ENCODE measurements at regions not wholly inside any gene's neighbourhood (a gene's known extent, or its start where the extent isn't known, plus 50 kb on each side); places are given as distances from the start of the nearest gene placed in this dataset.

GRCh38 chr13:55528434-55528833, 1612.3 kb upstream of the PRR20A start:
- CTCF ChIA-PET: no interaction called here
- POLR2A ChIA-PET: no interaction called here
- no peak overlapping the region for H3K4me3 Mint-ChIP-seq
- DNase-seq: no peak
- H3K27me3 Mint-ChIP-seq: no peaks in the 10 kb centered on the region
- H3K36me3 Mint-ChIP-seq (ENCODE audit: low read depth): no peaks in the 10 kb centered on the region
- peaks cover 4% of the 10 kb centered on the region for H3K9me3 Mint-ChIP-seq
- intact Hi-C loops (cut with micrococcal nuclease): no loop called here
- TF ChIP-seq CTCF (IDR thresholded peaks at IDR 0.05): no peak
- H3K27ac Mint-ChIP-seq: no peak overlapping the region
- ATAC-seq: no peak
- H3K4me1 Mint-ChIP-seq (ENCODE audit: low read depth): no peaks in the 10 kb centered on the region

GRCh38 chr13:55534306-55534705, 1606.4 kb upstream of the PRR20A start:
- H3K27ac Mint-ChIP-seq: no peak overlapping the region
- H3K4me3 Mint-ChIP-seq: no peak overlapping the region
- POLR2A ChIA-PET: no interaction called here
- H3K36me3 Mint-ChIP-seq (ENCODE audit: low read depth): no peaks in the 10 kb centered on the region
- CTCF ChIA-PET: no interaction called here
- TF ChIP-seq CTCF (IDR thresholded peaks at IDR 0.05): no peak
- H3K27me3 Mint-ChIP-seq: no peaks in the 10 kb centered on the region
- no peaks in the 10 kb centered on the region for H3K4me1 Mint-ChIP-seq (ENCODE audit: low read depth)
- H3K9me3 Mint-ChIP-seq: peaks cover 3% of the 10 kb centered on the region
- intact Hi-C loops (cut with micrococcal nuclease): no loop called here
- DNase-seq: no peak
- no peak for ATAC-seq

GRCh38 chr13:55538424-55538823, 1602.3 kb upstream of the PRR20A start:
- peaks cover 3% of the 10 kb centered on the region for H3K9me3 Mint-ChIP-seq
- ATAC-seq: no peak
- POLR2A ChIA-PET: no interaction called here
- no peak for DNase-seq
- CTCF ChIA-PET: no interaction called here
- H3K27ac Mint-ChIP-seq: no peak overlapping the region
- no peak overlapping the region for H3K4me3 Mint-ChIP-seq
- no peaks in the 10 kb centered on the region for H3K4me1 Mint-ChIP-seq (ENCODE audit: low read depth)
- no peaks in the 10 kb centered on the region for H3K27me3 Mint-ChIP-seq
- no peaks in the 10 kb centered on the region for H3K36me3 Mint-ChIP-seq (ENCODE audit: low read depth)
- TF ChIP-seq CTCF (IDR thresholded peaks at IDR 0.05): no peak
- intact Hi-C loops (cut with micrococcal nuclease): no loop called here

GRCh38 chr13:55543053-55543452, 1597.7 kb upstream of the PRR20A start:
- no peaks in the 10 kb centered on the region for H3K9me3 Mint-ChIP-seq
- H3K27me3 Mint-ChIP-seq: no peaks in the 10 kb centered on the region
- no peak overlapping the region for H3K27ac Mint-ChIP-seq
- H3K4me1 Mint-ChIP-seq (ENCODE audit: low read depth): no peaks in the 10 kb centered on the region
- no peak overlapping the region for H3K4me3 Mint-ChIP-seq
- no peak for ATAC-seq
- H3K36me3 Mint-ChIP-seq (ENCODE audit: low read depth): no peaks in the 10 kb centered on the region
- intact Hi-C loops (cut with micrococcal nuclease): no loop called here
- no peak for TF ChIP-seq CTCF (IDR thresholded peaks at IDR 0.05)
- ChIA-PET CTCF (no interaction called here), POLR2A (no interaction called here)
- DNase-seq: no peak

GRCh38 chr13:55550624-55551023, 1590.1 kb upstream of the PRR20A start:
- Mint-ChIP-seq H3K36me3 (ENCODE audit: low read depth) (no peaks in the 10 kb centered on the region), H3K4me1 (ENCODE audit: low read depth) (no peaks in the 10 kb centered on the region), H3K27ac (no peak overlapping the region), H3K9me3 (peaks cover 4% of the 10 kb centered on the region), H3K27me3 (no peaks in the 10 kb centered on the region), H3K4me3 (no peak overlapping the region)
- intact Hi-C loops (cut with micrococcal nuclease): no loop called here
- ChIA-PET CTCF (no interaction called here), POLR2A (no interaction called here)
- DNase-seq (no peak), ATAC-seq (no peak)
- no peak for TF ChIP-seq CTCF (IDR thresholded peaks at IDR 0.05)
